K562 (cell line): ENCODE measurements at regions not wholly inside any gene's neighbourhood (a gene's known extent, or its start where the extent isn't known, plus 50 kb on each side); places are given as distances from the start of the nearest gene placed in this dataset.
"Not testable (repeated sequence)": the region's sequence is repeated elsewhere in the genome, so short reads cannot be mapped to it uniquely, and the experiment has no call there.

Source experiments
- BHLHE40 ChIP-seq: IDR thresholded peaks from 2 replicates; pipeline ENCODE4 v1.6.1; 2011; ENCODE audit warnings: low read length, improper control_type of control experiment
- CBX8 ChIP-seq: fragments of 200-600 bp; sonication (generic); IDR thresholded peaks from 2 replicates; pipeline ENCODE4 v1.6.1; 2012; ENCODE audit warnings: borderline replicate concordance, mixed run types, low read depth, mild to moderate bottlenecking, moderate library complexity, mixed read lengths, low read length, control low read depth, inconsistent platforms; ENCODE audit not compliant: poor library complexity, severe bottlenecking; ENCODE audit errors: extremely low read depth
- CTCF ChIP-seq, 3 experiments: IDR thresholded peaks in 2 of 3; conservative IDR thresholded peaks in 1 of 3; 2 replicates each; pipeline ENCODE4 v1.5.1; 2011 to 2012; ENCODE audit warnings: low read length in 3 of 3, mild to moderate bottlenecking in 3 of 3, control low read depth in 2 of 3, improper control_type of control experiment in 1 of 3, inconsistent platforms in 1 of 3, low read depth in 1 of 3, mixed read lengths in 1 of 3, moderate library complexity in 1 of 3; ENCODE audit not compliant: insufficient read depth in 2 of 3
- MEIS2 ChIP-seq: fragments of 450-650 bp; IDR thresholded peaks from 2 replicates; pipeline ENCODE4 v1.6.1; 2014; ENCODE audit warnings: mild to moderate bottlenecking; ENCODE audit not compliant: partially characterized antibody
- ZBTB49 ChIP-seq: sonication (generic); formaldehyde crosslinking; IDR thresholded peaks from 2 replicates; pipeline ENCODE4 v1.8.0; 2022; ENCODE audit warnings: missing genetic modification reagents, mild to moderate bottlenecking, borderline replicate concordance
- ZNF274 ChIP-seq: IDR thresholded peaks from 2 replicates; pipeline ENCODE4 v1.6.1; 2011; ENCODE audit warnings: low read depth, mild to moderate bottlenecking, low read length, moderate library complexity, borderline replicate concordance
- ZNF780A ChIP-seq: fragments of 250-450 bp; sonication (Bioruptor Pico); IDR thresholded peaks from 2 replicates; pipeline ENCODE4 v1.5.0; 2021; ENCODE audit warnings: mild to moderate bottlenecking

GRCh38 chr17:13150738-13151137 is 132.9 kb upstream of the ELAC2 start:
- not testable (repeated sequence) for TF ChIP-seq ZNF274; BHLHE40; MEIS2; CBX8; ZNF780A; CTCF (IDR thresholded peaks at IDR 0.05 in 2 of 3, conservative IDR thresholded peaks at IDR 0.05 in 1 of 3; ENCODE audit: insufficient read depth in 2 of 3, low read depth in 1 of 3, low read length in 3 of 3); ZBTB49
